ENCODE measurements at regions not wholly inside any gene's neighbourhood (a gene's known extent, or its start where the extent isn't known, plus 50 kb on each side); places are given as distances from the start of the nearest gene placed in this dataset.

DNA sequence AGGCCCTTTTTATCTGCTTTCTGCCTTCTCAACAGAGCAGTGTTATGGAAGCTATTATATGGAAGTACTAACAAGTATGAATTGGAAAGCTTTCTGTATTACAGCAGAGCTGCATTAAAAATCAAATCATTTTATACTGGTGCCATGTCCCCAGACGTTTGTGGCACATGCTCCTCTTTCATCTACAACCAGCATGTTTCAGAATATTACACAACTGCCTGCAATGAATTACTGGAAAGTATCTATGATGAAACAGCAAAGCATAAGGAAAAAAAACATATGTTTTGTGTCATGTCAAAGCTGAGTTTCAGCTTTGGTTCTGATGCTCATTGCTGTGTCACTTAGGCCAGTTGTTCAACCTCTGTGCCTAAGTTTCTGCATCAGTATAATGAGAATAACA is 576.8 kb downstream of the GBA3 start:
- no peak overlapping the region for H3K4me3 ChIP-seq (replicated peaks in 1 of 3; ENCODE audit: insufficient read depth in 1 of 3, low read depth in 2 of 3, low read length in 3 of 3)
- ChIA-PET CTCF (ENCODE audit: low intra/inter-chr PET ratio, low total read pairs) (no interaction called here), POLR2A (no interaction called here)
- 0% methylated on average over 1 of the region's 1 CpG for WGBS (ENCODE audit: low lambda C conversion rate)
- H4K20me1 ChIP-seq (ENCODE audit: insufficient read depth, low read length): no peaks in the 10 kb centered on the region
- FAIRE-seq: no peak
- no peaks in the 10 kb centered on the region for H3K9me3 ChIP-seq (ENCODE audit: low read length)
- no peak overlapping the region for H3K9ac ChIP-seq (ENCODE audit: insufficient read depth, low read depth, low read length)
- H3K4me2 ChIP-seq (ENCODE audit: low read depth, low read length): no peak overlapping the region
- intact Hi-C loops (cut with micrococcal nuclease; ENCODE audit: unreplicated experiment) (no loop called here), in situ Hi-C loops (cut with HindIII; ENCODE audit: extremely low pct_ligation_motif_present, low pct_unique_long_range_greater_than_20kb) (no loop called here)
- DNase-seq (ENCODE audit: low spot score): no peak
- H2AFZ ChIP-seq (ENCODE audit: low read length): no peak overlapping the region
- H3K27ac ChIP-seq (ENCODE audit: extremely low read length, insufficient read depth, low read length): no peak overlapping the region
- H3K4me1 ChIP-seq (ENCODE audit: insufficient read depth, low read length): no peaks in the 10 kb centered on the region
- TF ChIP-seq, protein P1, sequence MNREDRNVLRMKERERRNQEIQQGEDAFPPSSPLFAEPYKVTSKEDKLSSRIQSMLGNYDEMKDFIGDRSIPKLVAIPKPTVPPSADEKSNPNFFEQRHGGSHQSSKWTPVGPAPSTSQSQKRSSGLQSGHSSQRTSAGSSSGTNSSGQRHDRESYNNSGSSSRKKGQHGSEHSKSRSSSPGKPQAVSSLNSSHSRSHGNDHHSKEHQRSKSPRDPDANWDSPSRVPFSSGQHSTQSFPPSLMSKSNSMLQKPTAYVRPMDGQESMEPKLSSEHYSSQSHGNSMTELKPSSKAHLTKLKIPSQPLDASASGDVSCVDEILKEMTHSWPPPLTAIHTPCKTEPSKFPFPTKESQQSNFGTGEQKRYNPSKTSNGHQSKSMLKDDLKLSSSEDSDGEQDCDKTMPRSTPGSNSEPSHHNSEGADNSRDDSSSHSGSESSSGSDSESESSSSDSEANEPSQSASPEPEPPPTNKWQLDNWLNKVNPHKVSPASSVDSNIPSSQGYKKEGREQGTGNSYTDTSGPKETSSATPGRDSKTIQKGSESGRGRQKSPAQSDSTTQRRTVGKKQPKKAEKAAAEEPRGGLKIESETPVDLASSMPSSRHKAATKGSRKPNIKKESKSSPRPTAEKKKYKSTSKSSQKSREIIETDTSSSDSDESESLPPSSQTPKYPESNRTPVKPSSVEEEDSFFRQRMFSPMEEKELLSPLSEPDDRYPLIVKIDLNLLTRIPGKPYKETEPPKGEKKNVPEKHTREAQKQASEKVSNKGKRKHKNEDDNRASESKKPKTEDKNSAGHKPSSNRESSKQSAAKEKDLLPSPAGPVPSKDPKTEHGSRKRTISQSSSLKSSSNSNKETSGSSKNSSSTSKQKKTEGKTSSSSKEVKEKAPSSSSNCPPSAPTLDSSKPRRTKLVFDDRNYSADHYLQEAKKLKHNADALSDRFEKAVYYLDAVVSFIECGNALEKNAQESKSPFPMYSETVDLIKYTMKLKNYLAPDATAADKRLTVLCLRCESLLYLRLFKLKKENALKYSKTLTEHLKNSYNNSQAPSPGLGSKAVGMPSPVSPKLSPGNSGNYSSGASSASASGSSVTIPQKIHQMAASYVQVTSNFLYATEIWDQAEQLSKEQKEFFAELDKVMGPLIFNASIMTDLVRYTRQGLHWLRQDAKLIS (CRISPR knock-in tag; IDR thresholded peaks at IDR 0.05): no peak
- no peak for TF ChIP-seq ZNF143 (CRISPR knock-in tag; IDR thresholded peaks at IDR 0.05)
- TF ChIP-seq, protein P2, sequence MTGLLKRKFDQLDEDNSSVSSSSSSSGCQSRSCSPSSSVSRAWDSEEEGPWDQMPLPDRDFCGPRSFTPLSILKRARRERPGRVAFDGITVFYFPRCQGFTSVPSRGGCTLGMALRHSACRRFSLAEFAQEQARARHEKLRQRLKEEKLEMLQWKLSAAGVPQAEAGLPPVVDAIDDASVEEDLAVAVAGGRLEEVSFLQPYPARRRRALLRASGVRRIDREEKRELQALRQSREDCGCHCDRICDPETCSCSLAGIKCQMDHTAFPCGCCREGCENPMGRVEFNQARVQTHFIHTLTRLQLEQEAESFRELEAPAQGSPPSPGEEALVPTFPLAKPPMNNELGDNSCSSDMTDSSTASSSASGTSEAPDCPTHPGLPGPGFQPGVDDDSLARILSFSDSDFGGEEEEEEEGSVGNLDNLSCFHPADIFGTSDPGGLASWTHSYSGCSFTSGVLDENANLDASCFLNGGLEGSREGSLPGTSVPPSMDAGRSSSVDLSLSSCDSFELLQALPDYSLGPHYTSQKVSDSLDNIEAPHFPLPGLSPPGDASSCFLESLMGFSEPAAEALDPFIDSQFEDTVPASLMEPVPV (CRISPR knock-in tag; IDR thresholded peaks at IDR 0.05): no peak
- TF ChIP-seq, protein P3, sequence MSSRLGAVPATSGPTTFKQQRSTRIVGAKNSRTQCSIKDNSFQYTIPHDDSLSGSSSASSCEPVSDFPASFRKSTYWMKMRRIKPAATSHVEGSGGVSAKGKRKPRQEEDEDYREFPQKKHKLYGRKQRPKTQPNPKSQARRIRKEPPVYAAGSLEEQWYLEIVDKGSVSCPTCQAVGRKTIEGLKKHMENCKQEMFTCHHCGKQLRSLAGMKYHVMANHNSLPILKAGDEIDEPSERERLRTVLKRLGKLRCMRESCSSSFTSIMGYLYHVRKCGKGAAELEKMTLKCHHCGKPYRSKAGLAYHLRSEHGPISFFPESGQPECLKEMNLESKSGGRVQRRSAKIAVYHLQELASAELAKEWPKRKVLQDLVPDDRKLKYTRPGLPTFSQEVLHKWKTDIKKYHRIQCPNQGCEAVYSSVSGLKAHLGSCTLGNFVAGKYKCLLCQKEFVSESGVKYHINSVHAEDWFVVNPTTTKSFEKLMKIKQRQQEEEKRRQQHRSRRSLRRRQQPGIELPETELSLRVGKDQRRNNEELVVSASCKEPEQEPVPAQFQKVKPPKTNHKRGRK (CRISPR knock-in tag; IDR thresholded peaks at IDR 0.05): no peak
- H3K79me2 ChIP-seq (ENCODE audit: insufficient read depth, low read length): no peaks in the 10 kb centered on the region
- ATAC-seq: no peak
- BruUV-seq (replicated peaks): no TSS peak
- no peaks in the 10 kb centered on the region for H3K27me3 ChIP-seq (ENCODE audit: control insufficient read depth in 1 of 2, insufficient read depth in 2 of 2, low read length in 2 of 2)
- no peaks in the 10 kb centered on the region for H3K36me3 ChIP-seq (replicated peaks in 1 of 2; ENCODE audit: control insufficient read depth in 1 of 2, insufficient read depth in 2 of 2, low read length in 2 of 2)

Data from HepG2 (cell line).